ENCODE measurements at regions not wholly inside any gene's neighbourhood (a gene's known extent, or its start where the extent isn't known, plus 50 kb on each side); places are given as distances from the start of the nearest gene placed in this dataset.

DNA sequence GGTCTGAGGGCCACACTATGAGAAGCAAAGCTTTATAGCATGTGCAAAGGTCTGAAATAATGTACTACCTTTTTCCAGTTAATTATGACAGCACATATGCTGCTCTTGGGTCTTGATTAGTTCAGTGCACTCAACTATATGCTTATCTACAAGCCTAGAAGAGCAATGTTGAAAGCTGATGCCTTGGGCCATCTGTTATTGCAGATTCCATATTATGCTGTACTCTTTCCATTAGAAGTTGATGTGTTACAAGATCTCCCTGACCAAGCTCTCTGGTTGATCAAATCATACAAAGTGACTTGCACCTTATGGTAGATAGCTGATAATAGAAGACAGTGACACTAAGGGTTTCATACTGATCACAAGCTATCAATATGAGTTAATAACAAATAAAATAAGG lies 327.3 kb downstream of the FRK start:
- CTCF ChIA-PET: no interaction called here

DNA sequence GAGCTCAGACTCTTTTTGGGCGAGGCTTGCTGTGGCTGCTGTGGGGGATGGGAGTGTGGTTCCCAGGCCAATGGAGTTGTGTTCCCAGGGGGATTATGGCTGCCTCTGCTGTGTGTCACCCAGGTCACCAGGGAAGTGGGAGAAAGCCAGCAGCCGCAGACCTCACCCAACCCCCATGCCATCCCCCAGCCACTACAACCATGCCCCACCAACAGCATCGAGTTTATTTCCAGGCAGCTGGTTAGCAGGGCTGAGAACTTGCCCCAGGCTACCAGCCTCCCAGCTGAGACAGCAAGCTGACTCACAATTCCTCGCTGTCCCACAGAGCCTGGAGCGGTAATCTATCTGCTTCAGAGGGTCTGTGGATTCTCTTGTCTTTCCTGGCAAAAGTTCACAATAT lies 331.7 kb downstream of the FRK start:
- no peak overlapping the region for H3K4me3 ChIP-seq (ENCODE audit: low read depth, low read length)
- H3K27me3 ChIP-seq (ENCODE audit: control insufficient read depth, insufficient read depth, low read length): no peaks in the 10 kb centered on the region
- CTCF ChIA-PET: no interaction called here
- no peak for DNase-seq (ENCODE audit: low read depth)
- no peak for TF ChIP-seq CTCF (IDR thresholded peaks at IDR 0.05; ENCODE audit: insufficient read depth, low read depth, low read length)
- no peaks in the 10 kb centered on the region for H3K36me3 ChIP-seq (ENCODE audit: control insufficient read depth, insufficient read depth, low read length)
- POLR2A ChIA-PET: no interaction called here

More for the DNA sequence above, 327.3 kb downstream of the FRK start:
- POLR2A ChIA-PET: no interaction called here
- Histone ChIP-seq H3K36me3 (ENCODE audit: control insufficient read depth, insufficient read depth, low read length) (no peaks in the 10 kb centered on the region), H3K27me3 (ENCODE audit: control insufficient read depth, insufficient read depth, low read length) (no peaks in the 10 kb centered on the region), H3K4me3 (ENCODE audit: low read depth, low read length) (no peak overlapping the region)
- TF ChIP-seq CTCF (IDR thresholded peaks at IDR 0.05; ENCODE audit: insufficient read depth, low read depth, low read length): no peak
- DNase-seq (ENCODE audit: low read depth): no peak

- TF ChIP-seq CTCF (IDR thresholded peaks at IDR 0.05; ENCODE audit: insufficient read depth, low read depth, low read length): no peak
- DNase-seq (ENCODE audit: low read depth): no peak
- no peak overlapping the region for H3K4me3 ChIP-seq (ENCODE audit: low read depth, low read length)
- ChIA-PET POLR2A (no interaction called here), CTCF (no interaction called here)
- no peaks in the 10 kb centered on the region for H3K27me3 ChIP-seq (ENCODE audit: control insufficient read depth, insufficient read depth, low read length)
- no peaks in the 10 kb centered on the region for H3K36me3 ChIP-seq (ENCODE audit: control insufficient read depth, insufficient read depth, low read length)
Measured at GRCh38 chr6:115728171-115728570, 332.5 kb downstream of the FRK start.

DNA sequence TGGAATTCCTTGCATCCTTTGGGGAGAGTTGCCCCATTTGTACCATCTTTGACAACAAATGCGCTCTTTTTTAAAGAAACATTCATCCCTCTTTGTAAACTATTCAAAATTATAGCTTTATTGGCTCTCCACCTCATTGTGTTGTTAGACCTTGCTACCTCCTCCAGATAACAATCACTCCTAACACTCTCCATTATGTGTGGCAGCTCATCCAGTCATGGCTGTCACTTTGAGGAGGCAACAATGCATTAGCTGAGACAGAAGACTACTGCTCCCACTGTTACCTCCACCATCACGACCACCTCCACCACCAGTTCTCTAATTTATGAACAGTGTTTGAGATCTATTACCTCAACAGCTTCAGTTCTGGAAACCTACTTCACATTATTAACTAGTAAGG lies 339.1 kb downstream of the FRK start:
- CTCF ChIA-PET: interaction anchor here (1.0 kb wide), 1 partner anchor 9 kb away, joined by 3 read pairs; no protein-coding TSS in a partner anchor
- no peak overlapping the region for H3K4me3 ChIP-seq (ENCODE audit: low read depth, low read length)
- H3K27me3 ChIP-seq (ENCODE audit: control insufficient read depth, insufficient read depth, low read length): no peaks in the 10 kb centered on the region
- POLR2A ChIA-PET: no interaction called here
- no peaks in the 10 kb centered on the region for H3K36me3 ChIP-seq (ENCODE audit: control insufficient read depth, insufficient read depth, low read length)
- no peak for DNase-seq (ENCODE audit: low read depth)
- TF ChIP-seq CTCF (IDR thresholded peaks at IDR 0.05; ENCODE audit: insufficient read depth, low read depth, low read length): no peak

- POLR2A ChIA-PET: interaction anchor here (0.6 kb wide), 1 partner anchor 1043 kb away, joined by 9 read pairs; no protein-coding TSS in a partner anchor
- no peak overlapping the region for H3K4me3 ChIP-seq (ENCODE audit: low read depth, low read length)
Measured at GRCh38 chr6:115720900-115721299, 339.8 kb downstream of the FRK start.

More at GRCh38 chr6:115720900-115721299, 339.8 kb downstream of the FRK start:
- TF ChIP-seq CTCF (IDR thresholded peaks at IDR 0.05; ENCODE audit: insufficient read depth, low read depth, low read length): no peak
- CTCF ChIA-PET: interaction anchor here (1.0 kb wide), 1 partner anchor 8 kb away, joined by 3 read pairs; no protein-coding TSS in a partner anchor
- H3K27me3 ChIP-seq (ENCODE audit: control insufficient read depth, insufficient read depth, low read length): no peaks in the 10 kb centered on the region
- DNase-seq (ENCODE audit: low read depth): no peak
- no peaks in the 10 kb centered on the region for H3K36me3 ChIP-seq (ENCODE audit: control insufficient read depth, insufficient read depth, low read length)
